Mammary epithelial cell (primary cell): ENCODE measurements at regions not wholly inside any gene's neighbourhood (a gene's known extent, or its start where the extent isn't known, plus 50 kb on each side); places are given as distances from the start of the nearest gene placed in this dataset.

Source experiments
- EZH2 ChIP-seq: IDR thresholded peaks from 2 replicates; pipeline ENCODE4 v1.6.1; 2012; ENCODE audit warnings: low read length, inconsistent platforms, borderline replicate concordance
- TF ChIP-seq, protein P1 (sequence below), 2 donors: IDR thresholded peaks in 1 of 2; conservative IDR thresholded peaks in 1 of 2; 2 replicates each; pipeline ENCODE4 v1.5.1; 2011 to 2012; ENCODE audit warnings: inconsistent platforms in 2 of 2, low read length in 2 of 2, mild to moderate bottlenecking in 2 of 2, control low read depth in 1 of 2, low read depth in 1 of 2; ENCODE audit not compliant: insufficient read depth in 1 of 2; ENCODE audit errors: extremely low read depth in 1 of 2

DNA sequence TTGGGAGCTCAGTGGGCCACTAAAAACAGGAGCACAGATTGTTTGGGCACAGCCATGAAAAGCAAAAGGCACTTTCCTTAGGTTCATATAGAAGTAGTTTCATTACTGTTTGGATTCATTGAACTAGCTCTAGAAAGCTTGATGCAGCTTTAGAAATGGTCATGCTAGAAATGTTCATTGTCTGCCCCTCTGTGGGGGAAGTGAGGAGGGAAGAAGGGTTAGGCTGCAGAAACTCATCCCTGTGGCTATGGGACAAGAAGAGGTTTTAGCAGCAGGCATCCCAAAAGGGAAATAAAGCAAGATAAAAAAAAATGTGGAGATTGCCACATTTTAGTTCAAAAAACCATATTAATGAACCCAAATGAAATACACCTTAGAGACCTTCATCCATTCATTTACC lies 359.6 kb upstream of the PTBP2 start:
- TF ChIP-seq, protein P1, sequence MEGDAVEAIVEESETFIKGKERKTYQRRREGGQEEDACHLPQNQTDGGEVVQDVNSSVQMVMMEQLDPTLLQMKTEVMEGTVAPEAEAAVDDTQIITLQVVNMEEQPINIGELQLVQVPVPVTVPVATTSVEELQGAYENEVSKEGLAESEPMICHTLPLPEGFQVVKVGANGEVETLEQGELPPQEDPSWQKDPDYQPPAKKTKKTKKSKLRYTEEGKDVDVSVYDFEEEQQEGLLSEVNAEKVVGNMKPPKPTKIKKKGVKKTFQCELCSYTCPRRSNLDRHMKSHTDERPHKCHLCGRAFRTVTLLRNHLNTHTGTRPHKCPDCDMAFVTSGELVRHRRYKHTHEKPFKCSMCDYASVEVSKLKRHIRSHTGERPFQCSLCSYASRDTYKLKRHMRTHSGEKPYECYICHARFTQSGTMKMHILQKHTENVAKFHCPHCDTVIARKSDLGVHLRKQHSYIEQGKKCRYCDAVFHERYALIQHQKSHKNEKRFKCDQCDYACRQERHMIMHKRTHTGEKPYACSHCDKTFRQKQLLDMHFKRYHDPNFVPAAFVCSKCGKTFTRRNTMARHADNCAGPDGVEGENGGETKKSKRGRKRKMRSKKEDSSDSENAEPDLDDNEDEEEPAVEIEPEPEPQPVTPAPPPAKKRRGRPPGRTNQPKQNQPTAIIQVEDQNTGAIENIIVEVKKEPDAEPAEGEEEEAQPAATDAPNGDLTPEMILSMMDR (conservative IDR thresholded peaks at IDR 0.05 in 1 of 2, IDR thresholded peaks at IDR 0.05 in 1 of 2; ENCODE audit: extremely low read depth in 1 of 2, insufficient read depth in 1 of 2, low read depth in 1 of 2, low read length in 2 of 2) = no peak
- TF ChIP-seq EZH2 = no peak
